Caco-2 (cell line): ENCODE measurements at regions not wholly inside any gene's neighbourhood (a gene's known extent, or its start where the extent isn't known, plus 50 kb on each side); places are given as distances from the start of the nearest gene placed in this dataset.

ENCODE experiments used
- BruUV-seq: library from RNA; stranded (reverse); fragments of 400-500 nt; replicated peaks from 2 replicates; lab custom pipeline; 2021; lab: Mats Ljungman, UMichigan
- CTCF ChIA-PET: fragments of 300-600 bp; sonication (Branson Sonifier 250); formaldehyde crosslinking; loops from one replicate; lab custom pipeline; 2022; ENCODE audit warnings: antibody characterized with exemption; lab: Charles Lee
- POLR2A ChIA-PET: fragments of 300-600 bp; sonication (Branson Sonifier 250); formaldehyde crosslinking; loops from one replicate; lab custom pipeline; 2022; ENCODE audit warnings: antibody characterized with exemption; lab: Charles Lee
- DNase-seq, 2 experiments: peaks; one replicate each; pipeline versions ENCODE4 v3.0.0 to v3.0.0-alpha.2; 2020 to 2022
- H3K27me3 ChIP-seq: replicated peaks from 2 replicates; pipeline ENCODE4 v1.6.0; 2011; ENCODE audit warnings: low read length; ENCODE audit not compliant: control insufficient read depth, insufficient read depth
- H3K36me3 ChIP-seq: 2 replicates; pipeline ENCODE4 v1.5.1; 2011; ENCODE audit warnings: low read length; ENCODE audit not compliant: control insufficient read depth, insufficient read depth
- H3K4me1 ChIP-seq: fragments of 250-450 bp; sonication (Bioruptor Pico); 2 replicates; pipeline ENCODE4 v1.5.1; 2020; ENCODE audit warnings: mild to moderate bottlenecking
- H3K4me3 ChIP-seq: 2 replicates; pipeline ENCODE4 v1.5.1; 2011; ENCODE audit warnings: low read depth, mild to moderate bottlenecking, control low read depth, low read length
- H3K9me3 ChIP-seq: fragments of 250-450 bp; sonication (Bioruptor Pico); 2 replicates; pipeline ENCODE4 v1.5.1; 2020; ENCODE audit warnings: mild to moderate bottlenecking, moderate library complexity
- H3K27ac Mint-ChIP-seq: one replicate; pipeline ENCODE4 v1.8.0; 2022; ENCODE audit warnings: mixed read lengths; ENCODE audit not compliant: unreplicated experiment
- H3K27me3 Mint-ChIP-seq: one replicate; pipeline ENCODE4 v1.8.0; 2022; ENCODE audit warnings: mixed read lengths; ENCODE audit not compliant: insufficient read depth, unreplicated experiment
- H3K36me3 Mint-ChIP-seq: one replicate; pipeline ENCODE4 v1.8.0; 2022; ENCODE audit warnings: mild to moderate bottlenecking, mixed read lengths; ENCODE audit not compliant: insufficient read depth, unreplicated experiment
- H3K4me1 Mint-ChIP-seq: one replicate; pipeline ENCODE4 v1.8.0; 2022; ENCODE audit warnings: low read depth, mixed read lengths; ENCODE audit not compliant: unreplicated experiment
- H3K4me3 Mint-ChIP-seq: one replicate; pipeline ENCODE4 v1.8.0; 2022; ENCODE audit warnings: mild to moderate bottlenecking, moderate library complexity, mixed read lengths; ENCODE audit not compliant: unreplicated experiment
- H3K9me3 Mint-ChIP-seq: one replicate; pipeline ENCODE4 v1.8.0; 2022; ENCODE audit warnings: mixed read lengths; ENCODE audit not compliant: unreplicated experiment
- intact Hi-C: fragments of 100-400 bp; cut with micrococcal nuclease; formaldehyde crosslinking; loops from one replicate; pipeline ENCODE4 v1.10.0; 2022; ENCODE audit not compliant: unreplicated experiment
- TF ChIP-seq, protein P1 (sequence below), 2 experiments: fragments of 200-600 bp in 1 of 2; IDR thresholded peaks; 1 replicate in 1 of 2; 2 replicates in 1 of 2; pipeline versions ENCODE4 v1.5.1 to v1.8.0; 2011 to 2022; ENCODE audit warnings: antibody characterized with exemption in 1 of 2, control low read depth in 1 of 2, inconsistent platforms in 1 of 2, low read depth in 1 of 2, low read length in 1 of 2, mild to moderate bottlenecking in 1 of 2, moderate library complexity in 1 of 2; ENCODE audit not compliant: insufficient read depth in 1 of 2, severe bottlenecking in 1 of 2, unreplicated experiment in 1 of 2

DNA sequence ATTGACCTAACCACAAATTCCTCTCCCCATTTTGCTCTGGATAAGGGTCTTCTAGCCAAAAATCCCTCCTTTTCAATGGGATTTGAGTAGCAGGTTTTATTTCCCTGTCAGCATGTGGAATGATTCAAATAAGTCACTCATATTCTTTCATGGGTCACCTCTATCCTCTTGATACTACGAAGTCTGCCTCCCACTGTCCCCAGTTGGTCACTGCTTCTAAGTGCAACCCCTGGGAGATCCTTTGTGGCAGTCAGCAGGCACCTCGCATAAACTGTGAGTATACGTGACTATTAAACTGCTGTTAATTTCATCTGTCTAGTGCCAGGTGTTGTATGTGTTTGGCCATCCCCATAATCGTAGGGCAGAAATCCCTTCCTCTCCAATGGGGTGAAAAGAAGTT lies 1667.9 kb upstream of the PCDH7 start:
- BruUV-seq = no TSS peak
- intact Hi-C loops = no loop called here
- Histone ChIP-seq H3K4me1 (no peaks in the 10 kb centered on the region), H3K4me3 (no peak overlapping the region), H3K27me3 (no peaks in the 10 kb centered on the region), H3K36me3 (no peaks in the 10 kb centered on the region), H3K9me3 (no peaks in the 10 kb centered on the region)
- no peak for DNase-seq
- Mint-ChIP-seq H3K27ac (no peak overlapping the region), H3K9me3 (no peaks in the 10 kb centered on the region), H3K27me3 (peaks cover 2% of the 10 kb centered on the region), H3K4me3 (no peak overlapping the region), H3K4me1 (no peaks in the 10 kb centered on the region), H3K36me3 (no peaks in the 10 kb centered on the region)
- ChIA-PET CTCF (no interaction called here), POLR2A (no interaction called here)
- TF ChIP-seq, protein P1, sequence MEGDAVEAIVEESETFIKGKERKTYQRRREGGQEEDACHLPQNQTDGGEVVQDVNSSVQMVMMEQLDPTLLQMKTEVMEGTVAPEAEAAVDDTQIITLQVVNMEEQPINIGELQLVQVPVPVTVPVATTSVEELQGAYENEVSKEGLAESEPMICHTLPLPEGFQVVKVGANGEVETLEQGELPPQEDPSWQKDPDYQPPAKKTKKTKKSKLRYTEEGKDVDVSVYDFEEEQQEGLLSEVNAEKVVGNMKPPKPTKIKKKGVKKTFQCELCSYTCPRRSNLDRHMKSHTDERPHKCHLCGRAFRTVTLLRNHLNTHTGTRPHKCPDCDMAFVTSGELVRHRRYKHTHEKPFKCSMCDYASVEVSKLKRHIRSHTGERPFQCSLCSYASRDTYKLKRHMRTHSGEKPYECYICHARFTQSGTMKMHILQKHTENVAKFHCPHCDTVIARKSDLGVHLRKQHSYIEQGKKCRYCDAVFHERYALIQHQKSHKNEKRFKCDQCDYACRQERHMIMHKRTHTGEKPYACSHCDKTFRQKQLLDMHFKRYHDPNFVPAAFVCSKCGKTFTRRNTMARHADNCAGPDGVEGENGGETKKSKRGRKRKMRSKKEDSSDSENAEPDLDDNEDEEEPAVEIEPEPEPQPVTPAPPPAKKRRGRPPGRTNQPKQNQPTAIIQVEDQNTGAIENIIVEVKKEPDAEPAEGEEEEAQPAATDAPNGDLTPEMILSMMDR (IDR thresholded peaks at IDR 0.05; ENCODE audit: insufficient read depth in 1 of 2, low read depth in 1 of 2, low read length in 1 of 2, severe bottlenecking in 1 of 2, unreplicated experiment in 1 of 2) = no peak

DNA sequence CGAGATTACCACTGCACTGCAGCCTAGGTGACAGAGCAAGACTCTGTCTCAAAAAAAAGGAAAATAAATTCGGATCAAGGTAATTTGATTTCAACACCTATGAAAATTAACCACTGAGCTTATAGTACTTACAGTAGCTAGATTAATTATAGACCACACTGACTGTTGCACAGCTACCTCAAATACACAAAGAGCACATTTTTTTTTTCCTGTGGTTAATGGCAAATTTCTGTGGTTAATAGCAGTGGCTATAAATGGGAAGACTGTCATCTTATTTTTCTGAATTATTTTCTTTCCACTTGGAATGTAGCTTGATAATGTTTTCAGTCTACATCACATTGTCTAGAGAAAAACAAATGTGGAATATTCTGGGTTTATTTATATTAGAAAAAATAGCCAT lies 1661.6 kb upstream of the PCDH7 start:
- Histone ChIP-seq H3K9me3 (no peaks in the 10 kb centered on the region), H3K27me3 (no peaks in the 10 kb centered on the region), H3K36me3 (no peaks in the 10 kb centered on the region), H3K4me1 (no peaks in the 10 kb centered on the region), H3K4me3 (no peak overlapping the region)
- intact Hi-C loops = no loop called here
- no peaks in the 10 kb centered on the region for H3K4me1 Mint-ChIP-seq
- no peaks in the 10 kb centered on the region for H3K36me3 Mint-ChIP-seq
- peaks cover 2% of the 10 kb centered on the region for H3K27me3 Mint-ChIP-seq
- no TSS peak for BruUV-seq
- CTCF ChIA-PET = no interaction called here
- DNase-seq = no peak
- no peaks in the 10 kb centered on the region for H3K9me3 Mint-ChIP-seq
- no peak overlapping the region for H3K27ac Mint-ChIP-seq
- TF ChIP-seq, protein P1 (IDR thresholded peaks at IDR 0.05; ENCODE audit: insufficient read depth in 1 of 2, low read depth in 1 of 2, low read length in 1 of 2, severe bottlenecking in 1 of 2, unreplicated experiment in 1 of 2) = no peak
- no peak overlapping the region for H3K4me3 Mint-ChIP-seq
- POLR2A ChIA-PET = no interaction called here

DNA sequence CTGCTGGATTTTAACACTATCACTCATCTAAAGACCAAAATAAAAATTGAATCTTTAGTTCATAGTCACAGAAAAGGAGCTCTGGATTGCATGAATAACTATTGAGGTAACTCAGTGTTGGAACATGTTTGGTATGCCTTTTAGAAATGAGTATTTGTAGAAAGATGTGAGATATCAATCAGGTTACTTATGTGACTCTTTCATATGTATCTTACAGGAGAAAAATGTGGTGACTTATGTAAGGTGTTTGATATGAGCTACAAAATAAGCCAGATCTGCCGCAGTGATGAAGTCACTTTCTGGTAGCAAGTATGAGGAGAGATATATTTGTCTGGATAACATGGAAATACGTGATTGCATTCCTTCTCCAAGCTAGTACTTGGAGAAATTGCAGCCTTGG lies 1653.3 kb upstream of the PCDH7 start:
- no peak overlapping the region for H3K4me3 Mint-ChIP-seq
- H3K4me1 Mint-ChIP-seq = no peaks in the 10 kb centered on the region
- H3K4me3 ChIP-seq = no peak overlapping the region
- no peaks in the 10 kb centered on the region for H3K27me3 ChIP-seq
- H3K9me3 ChIP-seq = no peaks in the 10 kb centered on the region
- no peaks in the 10 kb centered on the region for H3K36me3 Mint-ChIP-seq
- POLR2A ChIA-PET = no interaction called here
- H3K4me1 ChIP-seq = no peaks in the 10 kb centered on the region
- no TSS peak for BruUV-seq
- TF ChIP-seq, protein P1 (IDR thresholded peaks at IDR 0.05; ENCODE audit: insufficient read depth in 1 of 2, low read depth in 1 of 2, low read length in 1 of 2, severe bottlenecking in 1 of 2, unreplicated experiment in 1 of 2) = no peak
- CTCF ChIA-PET = no interaction called here
- DNase-seq = no peak
- no peak overlapping the region for H3K27ac Mint-ChIP-seq
- intact Hi-C loops = no loop called here
- no peaks in the 10 kb centered on the region for H3K9me3 Mint-ChIP-seq
- no peaks in the 10 kb centered on the region for H3K27me3 Mint-ChIP-seq
- no peaks in the 10 kb centered on the region for H3K36me3 ChIP-seq
